ENCODE measurements at regions not wholly inside any gene's neighbourhood (a gene's known extent, or its start where the extent isn't known, plus 50 kb on each side); places are given as distances from the start of the nearest gene placed in this dataset.

DNA sequence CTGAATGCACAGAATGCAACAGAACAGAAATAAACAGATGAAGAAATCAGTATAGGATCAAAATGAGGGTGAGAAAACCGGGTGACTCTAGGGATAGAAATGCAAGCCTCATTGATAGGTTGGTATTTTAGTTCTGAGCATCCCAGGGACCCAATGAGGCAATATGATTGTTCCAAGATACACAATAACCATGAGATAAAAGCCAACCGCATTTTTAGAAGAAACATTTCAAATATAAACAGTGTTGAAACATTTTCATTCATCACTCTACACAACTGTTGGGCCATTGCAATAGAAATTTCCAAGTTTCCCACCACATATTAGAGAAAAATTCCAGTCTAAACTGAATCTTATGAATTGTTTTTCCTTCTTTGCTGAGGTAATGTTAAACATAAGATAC, 452.3 kb upstream of the PTGER4 start:
- TF ChIP-seq ELF4 (IDR thresholded peaks at IDR 0.05) (no peak), L3MBTL2 (conservative IDR thresholded peaks at IDR 0.05) (no peak), ARNT (IDR thresholded peaks at IDR 0.05) (no peak), BHLHE40 (IDR thresholded peaks at IDR 0.05; ENCODE audit: borderline replicate concordance) (no peak), SP1 (IDR thresholded peaks at IDR 0.05) (no peak), ZNF384 (IDR thresholded peaks at IDR 0.05) (no peak), FOXM1 (IDR thresholded peaks at IDR 0.05; ENCODE audit: borderline replicate concordance) (no peak), SUZ12 (IDR thresholded peaks at IDR 0.05) (no peak), LEF1 (IDR thresholded peaks at IDR 0.05; ENCODE audit: borderline replicate concordance) (no peak), TARDBP (IDR thresholded peaks at IDR 0.05) (no peak), CTBP1 (IDR thresholded peaks at IDR 0.05; ENCODE audit: borderline replicate concordance) (no peak), FOXK2 (IDR thresholded peaks at IDR 0.05) (no peak), HDGF (IDR thresholded peaks at IDR 0.05; ENCODE audit: borderline replicate concordance) (no peak), FOXA1 (IDR thresholded peaks at IDR 0.05) (no peak)
